ENCODE measurements at regions not wholly inside any gene's neighbourhood (a gene's known extent, or its start where the extent isn't known, plus 50 kb on each side); places are given as distances from the start of the nearest gene placed in this dataset.

DNA sequence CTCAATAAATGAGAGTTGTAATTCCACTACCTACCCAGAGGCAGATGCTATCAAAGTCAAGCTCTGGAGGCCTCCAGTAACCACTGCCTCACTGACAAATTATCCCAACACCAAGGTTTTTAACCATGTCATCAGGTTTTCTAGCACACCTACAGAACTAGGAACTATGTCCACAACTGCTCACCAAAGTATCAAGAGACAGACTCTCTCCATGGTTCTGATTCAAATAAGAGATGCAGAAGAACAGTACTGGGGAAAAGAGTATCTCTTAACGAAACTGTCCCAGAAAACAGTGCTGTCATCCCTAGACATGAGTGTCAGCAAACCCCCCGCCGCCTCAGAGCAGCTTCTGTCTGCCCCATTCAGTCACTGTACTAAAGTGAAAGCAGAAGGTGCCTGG, 301.7 kb downstream of the OMA1 start:
- TF ChIP-seq, protein P1, sequence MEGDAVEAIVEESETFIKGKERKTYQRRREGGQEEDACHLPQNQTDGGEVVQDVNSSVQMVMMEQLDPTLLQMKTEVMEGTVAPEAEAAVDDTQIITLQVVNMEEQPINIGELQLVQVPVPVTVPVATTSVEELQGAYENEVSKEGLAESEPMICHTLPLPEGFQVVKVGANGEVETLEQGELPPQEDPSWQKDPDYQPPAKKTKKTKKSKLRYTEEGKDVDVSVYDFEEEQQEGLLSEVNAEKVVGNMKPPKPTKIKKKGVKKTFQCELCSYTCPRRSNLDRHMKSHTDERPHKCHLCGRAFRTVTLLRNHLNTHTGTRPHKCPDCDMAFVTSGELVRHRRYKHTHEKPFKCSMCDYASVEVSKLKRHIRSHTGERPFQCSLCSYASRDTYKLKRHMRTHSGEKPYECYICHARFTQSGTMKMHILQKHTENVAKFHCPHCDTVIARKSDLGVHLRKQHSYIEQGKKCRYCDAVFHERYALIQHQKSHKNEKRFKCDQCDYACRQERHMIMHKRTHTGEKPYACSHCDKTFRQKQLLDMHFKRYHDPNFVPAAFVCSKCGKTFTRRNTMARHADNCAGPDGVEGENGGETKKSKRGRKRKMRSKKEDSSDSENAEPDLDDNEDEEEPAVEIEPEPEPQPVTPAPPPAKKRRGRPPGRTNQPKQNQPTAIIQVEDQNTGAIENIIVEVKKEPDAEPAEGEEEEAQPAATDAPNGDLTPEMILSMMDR (IDR thresholded peaks at IDR 0.05 in 4 of 5, conservative IDR thresholded peaks at IDR 0.05 in 1 of 5), result no peak
- TF ChIP-seq POLR2A (IDR thresholded peaks at IDR 0.05), result no peak
